ENCODE measurements at regions not wholly inside any gene's neighbourhood (a gene's known extent, or its start where the extent isn't known, plus 50 kb on each side); places are given as distances from the start of the nearest gene placed in this dataset.

GRCh38 chrX:65148232-65148631 is 172.0 kb upstream of the ZC4H2 start:
- TF ChIP-seq CREB1 (CRISPR knock-in tag; IDR thresholded peaks at IDR 0.05; ENCODE audit: low read depth): no peak
- no peak for TF ChIP-seq CTCF (conservative IDR thresholded peaks at IDR 0.05; ENCODE audit: low read depth in 2 of 2)
- no peak for TF ChIP-seq EZH2 (IDR thresholded peaks at IDR 0.05; ENCODE audit: low read depth, unreplicated experiment)
- no peak for TF ChIP-seq POLR2AphosphoS5 (IDR thresholded peaks at IDR 0.05; ENCODE audit: low read depth)
- TF ChIP-seq JUNB (IDR thresholded peaks at IDR 0.05; ENCODE audit: unreplicated experiment): no peak
- no peak for TF ChIP-seq EZH2phosphoT487 (IDR thresholded peaks at IDR 0.05; ENCODE audit: unreplicated experiment)
- no peak for TF ChIP-seq REST (IDR thresholded peaks at IDR 0.05; ENCODE audit: unreplicated experiment)
